Left ventricle myocardium inferior (tissue), 1 donor: ENCODE measurements at regions not wholly inside any gene's neighbourhood (a gene's known extent, or its start where the extent isn't known, plus 50 kb on each side); places are given as distances from the start of the nearest gene placed in this dataset.

Experiments
- DNase-seq: peaks from one replicate; pipeline ENCODE4 v3.0.0-alpha.2; 2020
- H3K27ac ChIP-seq: fragments of 200-600 bp; replicated peaks from 2 replicates; pipeline ENCODE4 v1.8.0; 2021
- H3K27me3 ChIP-seq: fragments of 200-600 bp; 2 replicates; pipeline ENCODE4 v1.8.0; 2021; ENCODE audit warnings: low read depth
- H3K36me3 ChIP-seq: fragments of 200-600 bp; 2 replicates; pipeline ENCODE4 v1.8.0; 2021
- H3K4me1 ChIP-seq: fragments of 200-600 bp; 2 replicates; pipeline ENCODE4 v1.8.0; 2021
- H3K4me3 ChIP-seq: fragments of 200-600 bp; 2 replicates; pipeline ENCODE4 v1.8.0; 2021; ENCODE audit warnings: mild to moderate bottlenecking, moderate library complexity
- H3K9me3 ChIP-seq: fragments of 200-600 bp; replicated peaks from 2 replicates; pipeline ENCODE4 v1.8.0; 2021
- intact Hi-C: fragments of 100-400 bp; cut with micrococcal nuclease; formaldehyde crosslinking; loops from one replicate; pipeline ENCODE4 v1.11.0; 2022
- TF ChIP-seq, protein P1 (sequence below): fragments of 200-600 bp; IDR thresholded peaks from 2 replicates; pipeline ENCODE4 v1.8.0; 2021; ENCODE audit warnings: antibody characterized with exemption, mild to moderate bottlenecking, borderline replicate concordance
- donor health status: DM: no; HTN: yes; CAD: no; lungs with severe emphysema.

DNA sequence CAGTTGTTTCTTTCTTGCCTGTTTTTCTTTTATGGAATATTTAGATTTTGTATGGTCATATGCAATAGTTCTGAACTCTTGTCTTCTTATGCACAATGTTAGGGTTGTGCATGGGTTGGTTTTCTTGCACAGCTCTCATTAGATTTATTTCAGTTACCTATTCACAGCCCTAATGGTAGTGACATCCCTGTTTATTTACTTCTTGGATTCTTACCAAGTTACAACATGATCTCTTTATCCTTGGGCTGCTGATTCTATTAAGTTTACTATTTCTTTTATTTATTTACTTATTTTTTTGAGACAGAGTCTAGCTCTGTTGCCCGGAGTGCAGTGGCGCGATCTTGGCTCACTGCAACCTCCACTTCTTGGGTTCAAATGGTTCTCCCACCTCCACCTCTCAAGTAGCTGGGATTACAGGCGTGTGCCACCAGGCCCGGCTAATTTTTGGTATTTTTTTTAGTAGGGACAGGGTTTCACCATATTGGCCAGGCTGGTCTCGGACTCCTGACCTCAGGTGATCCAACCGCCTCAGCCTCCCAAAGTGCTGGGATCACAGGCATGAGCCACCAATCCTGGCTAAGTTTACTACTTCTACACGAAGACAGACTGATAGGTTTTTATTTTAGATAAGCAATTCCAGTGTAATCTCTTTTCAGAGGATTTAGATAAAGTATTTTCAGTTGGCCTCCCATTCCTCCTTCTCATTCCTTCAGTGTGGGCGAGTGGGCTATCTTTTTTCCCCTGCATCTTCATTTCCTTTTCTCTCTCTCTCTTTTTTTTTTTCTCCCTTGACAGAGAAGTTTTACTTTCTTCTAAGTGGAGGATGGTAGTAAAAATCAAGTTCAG is 395.1 kb upstream of the RGS6 start:
- intact Hi-C loops: no loop called here
- no peak overlapping the region for H3K27ac ChIP-seq
- H3K4me1 ChIP-seq: peaks cover 28% of the 10 kb centered on the region
- TF ChIP-seq, protein P1, sequence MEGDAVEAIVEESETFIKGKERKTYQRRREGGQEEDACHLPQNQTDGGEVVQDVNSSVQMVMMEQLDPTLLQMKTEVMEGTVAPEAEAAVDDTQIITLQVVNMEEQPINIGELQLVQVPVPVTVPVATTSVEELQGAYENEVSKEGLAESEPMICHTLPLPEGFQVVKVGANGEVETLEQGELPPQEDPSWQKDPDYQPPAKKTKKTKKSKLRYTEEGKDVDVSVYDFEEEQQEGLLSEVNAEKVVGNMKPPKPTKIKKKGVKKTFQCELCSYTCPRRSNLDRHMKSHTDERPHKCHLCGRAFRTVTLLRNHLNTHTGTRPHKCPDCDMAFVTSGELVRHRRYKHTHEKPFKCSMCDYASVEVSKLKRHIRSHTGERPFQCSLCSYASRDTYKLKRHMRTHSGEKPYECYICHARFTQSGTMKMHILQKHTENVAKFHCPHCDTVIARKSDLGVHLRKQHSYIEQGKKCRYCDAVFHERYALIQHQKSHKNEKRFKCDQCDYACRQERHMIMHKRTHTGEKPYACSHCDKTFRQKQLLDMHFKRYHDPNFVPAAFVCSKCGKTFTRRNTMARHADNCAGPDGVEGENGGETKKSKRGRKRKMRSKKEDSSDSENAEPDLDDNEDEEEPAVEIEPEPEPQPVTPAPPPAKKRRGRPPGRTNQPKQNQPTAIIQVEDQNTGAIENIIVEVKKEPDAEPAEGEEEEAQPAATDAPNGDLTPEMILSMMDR: no peak
- H3K27me3 ChIP-seq: no peaks in the 10 kb centered on the region
- no peak for DNase-seq
- H3K4me3 ChIP-seq: no peak overlapping the region
- H3K9me3 ChIP-seq: no peaks in the 10 kb centered on the region
- no peaks in the 10 kb centered on the region for H3K36me3 ChIP-seq

DNA sequence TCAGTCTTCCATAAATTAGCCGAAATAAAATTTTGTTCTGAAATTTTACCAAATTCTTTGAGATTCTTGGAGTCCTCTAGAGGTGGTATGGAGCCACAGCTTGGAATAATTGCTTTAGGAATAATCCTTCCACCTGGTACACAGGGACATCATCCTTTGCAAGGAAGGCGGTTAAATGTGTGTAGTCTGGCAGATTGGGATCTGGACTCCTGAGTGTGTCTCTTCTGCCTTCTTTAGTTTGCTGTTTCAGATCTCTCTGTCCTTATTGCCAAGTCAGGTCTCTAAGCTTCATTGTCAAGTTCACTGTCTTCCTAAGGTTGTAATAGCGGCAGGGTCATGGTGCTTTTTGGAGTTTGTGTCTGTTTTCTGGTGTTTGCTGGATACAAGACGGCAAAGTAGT is 393.9 kb upstream of the RGS6 start:
- H3K9me3 ChIP-seq: no peaks in the 10 kb centered on the region
- no peak overlapping the region for H3K27ac ChIP-seq
- H3K36me3 ChIP-seq: no peaks in the 10 kb centered on the region
- intact Hi-C loops: no loop called here
- no peak overlapping the region for H3K4me3 ChIP-seq
- H3K27me3 ChIP-seq: no peaks in the 10 kb centered on the region
- TF ChIP-seq, protein P1: no peak
- no peak for DNase-seq
- peaks cover 28% of the 10 kb centered on the region for H3K4me1 ChIP-seq

DNA sequence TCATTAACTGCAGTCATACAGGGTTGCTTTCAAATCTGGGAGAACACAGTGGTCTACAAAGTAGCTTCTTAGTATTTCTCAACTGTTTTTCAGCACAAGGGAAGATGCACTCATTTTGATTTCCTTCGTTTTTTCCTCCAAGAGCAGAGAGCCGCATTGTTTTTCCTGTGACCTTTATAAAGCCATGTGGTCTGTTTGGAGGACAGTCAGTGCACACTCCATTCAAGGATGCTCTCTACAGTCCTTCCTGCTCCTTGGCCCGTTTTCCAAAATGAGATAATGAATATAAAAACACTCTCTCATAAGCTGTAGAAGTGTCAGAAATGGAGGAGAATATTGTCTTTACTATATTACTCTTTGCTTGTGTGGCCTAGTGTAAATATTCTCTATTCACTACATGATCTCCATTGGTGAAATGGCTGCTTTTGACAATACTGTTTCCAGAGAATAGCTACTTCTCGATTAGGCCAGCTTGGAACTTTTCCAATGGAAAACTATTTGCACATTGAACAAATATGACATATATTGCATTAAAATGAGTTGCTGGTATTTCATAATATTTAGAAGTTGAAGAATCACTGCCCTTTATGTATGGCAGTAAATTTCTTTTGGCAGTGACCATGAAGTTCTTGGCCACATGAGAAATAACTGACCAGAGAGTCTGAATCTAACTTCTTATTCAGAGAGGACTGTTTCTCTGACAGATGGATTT is 393.1 kb upstream of the RGS6 start:
- TF ChIP-seq, protein P1: no peak
- intact Hi-C loops: no loop called here
- no peaks in the 10 kb centered on the region for H3K9me3 ChIP-seq
- H3K4me3 ChIP-seq: peak overlapping the region; percentile 38
- peak overlapping the region; percentile 51 for H3K27ac ChIP-seq
- H3K27me3 ChIP-seq: no peaks in the 10 kb centered on the region
- DNase-seq: no peak
- no peaks in the 10 kb centered on the region for H3K36me3 ChIP-seq
- peaks cover 28% of the 10 kb centered on the region for H3K4me1 ChIP-seq

DNA sequence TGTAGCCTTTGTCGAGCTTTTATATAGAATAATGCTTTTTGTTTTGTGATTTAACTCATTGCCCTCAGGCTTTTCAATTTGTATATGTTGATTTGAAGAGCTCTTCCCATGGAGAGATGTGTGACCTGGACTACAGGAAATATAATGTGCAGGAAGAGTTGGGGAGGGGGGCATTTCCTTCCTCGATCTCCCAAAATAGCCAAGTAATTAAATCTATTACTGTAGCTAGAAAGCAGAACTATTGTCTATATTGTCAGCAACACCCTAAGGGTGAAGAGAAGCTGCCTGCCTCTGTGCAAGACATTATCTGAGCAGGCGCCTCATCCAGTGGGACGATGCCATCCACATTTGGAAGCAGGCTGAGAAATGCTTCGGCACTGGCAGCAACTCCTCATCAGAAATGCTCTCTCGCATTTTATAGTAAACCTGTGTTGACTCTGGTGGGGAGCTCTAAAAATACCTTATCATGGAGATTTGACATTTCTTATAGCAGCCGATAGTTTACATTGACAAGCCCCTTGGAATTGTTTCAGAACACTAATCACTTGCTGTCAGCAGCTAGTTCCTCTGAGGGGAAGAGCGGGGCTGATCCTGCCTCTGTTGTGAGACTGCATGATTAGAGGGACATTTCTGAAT is 392.5 kb upstream of the RGS6 start:
- Histone ChIP-seq H3K4me1 (peaks cover 28% of the 10 kb centered on the region), H3K9me3 (no peaks in the 10 kb centered on the region), H3K27ac (peak overlapping the region; percentile 51), H3K27me3 (no peaks in the 10 kb centered on the region), H3K4me3 (peak overlapping the region; percentile 38), H3K36me3 (no peaks in the 10 kb centered on the region)
- intact Hi-C loops: no loop called here
- no peak for DNase-seq
- TF ChIP-seq, protein P1: no peak

DNA sequence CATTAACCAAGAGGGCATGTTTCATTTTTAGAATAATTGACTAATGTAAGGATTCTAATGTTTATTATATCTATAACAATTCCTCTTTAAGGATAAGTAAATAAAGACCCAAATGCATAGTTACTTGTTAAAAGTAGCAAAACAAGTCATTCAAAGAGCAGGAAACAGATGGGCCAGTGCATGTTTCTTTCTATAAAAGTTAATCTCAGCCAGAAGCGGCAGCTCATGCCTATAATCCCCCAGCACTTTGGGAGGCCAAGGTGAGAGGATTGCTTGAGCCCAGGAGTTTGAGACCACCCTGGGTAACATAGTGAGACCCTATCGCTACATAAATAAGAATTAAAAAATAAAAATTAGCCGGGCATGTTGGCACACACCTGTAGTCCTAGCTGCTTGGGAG is 391.0 kb upstream of the RGS6 start:
- Histone ChIP-seq H3K27me3 (no peaks in the 10 kb centered on the region), H3K4me1 (peaks cover 26% of the 10 kb centered on the region), H3K36me3 (no peaks in the 10 kb centered on the region), H3K27ac (no peak overlapping the region), H3K9me3 (no peaks in the 10 kb centered on the region), H3K4me3 (no peak overlapping the region)
- TF ChIP-seq, protein P1: no peak
- intact Hi-C loops: no loop called here
- no peak for DNase-seq
